Body of pancreas (tissue), 4 donors: ENCODE measurements at regions not wholly inside any gene's neighbourhood (a gene's known extent, or its start where the extent isn't known, plus 50 kb on each side); places are given as distances from the start of the nearest gene placed in this dataset.

Experiments used
- CTCF ChIP-seq, 7 experiments: fragments of 450-650 bp in 4 of 7; fragments of 200-600 bp in 3 of 7; sonication (generic) in 3 of 7; IDR thresholded peaks; one replicate each; pipeline ENCODE4 v1.5.1; 2016 to 2019; ENCODE audit warnings: antibody characterized with exemption in 7 of 7
- POLR2A ChIP-seq, 3 donors: fragments of 450-650 bp; IDR thresholded peaks; one replicate each; pipeline ENCODE4 v1.6.1; 2016; ENCODE audit warnings: antibody characterized with exemption in 3 of 3, mild to moderate bottlenecking in 2 of 3

- TF ChIP-seq CTCF (IDR thresholded peaks at IDR 0.05) (no peak), POLR2A (IDR thresholded peaks at IDR 0.05) (no peak)
These were observed 170.9 kb downstream of the KDM5D start for GRCh38 chrY:19573646-19574045.
